ENCODE measurements at regions not wholly inside any gene's neighbourhood (a gene's known extent, or its start where the extent isn't known, plus 50 kb on each side); places are given as distances from the start of the nearest gene placed in this dataset.

DNA sequence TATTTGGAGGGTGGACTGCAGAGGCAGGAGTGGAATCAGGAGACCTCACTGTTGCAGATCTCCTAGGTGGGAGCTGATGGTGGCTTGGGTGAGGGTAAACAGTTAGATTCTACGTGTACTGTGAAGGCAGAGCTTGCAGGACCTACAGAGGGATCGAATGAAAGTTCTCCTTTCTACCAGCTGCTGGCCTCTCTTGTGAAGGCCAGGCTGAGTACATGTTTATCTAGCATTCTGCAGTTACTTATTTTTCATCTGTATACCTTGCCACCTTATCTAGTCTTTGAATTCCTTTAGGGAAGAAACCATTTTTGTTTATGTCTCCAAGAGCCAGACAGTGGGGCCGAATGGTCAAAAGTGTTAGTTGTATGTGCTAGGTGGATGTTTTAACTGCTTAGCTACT lies 57.6 kb downstream of the PTTG1 start:
- H3K4me3 ChIP-seq (ENCODE audit: low read depth in 1 of 2, low read length in 1 of 2): no peak overlapping the region
- no peak overlapping the region for H3K27ac ChIP-seq
- TF ChIP-seq, protein P1, sequence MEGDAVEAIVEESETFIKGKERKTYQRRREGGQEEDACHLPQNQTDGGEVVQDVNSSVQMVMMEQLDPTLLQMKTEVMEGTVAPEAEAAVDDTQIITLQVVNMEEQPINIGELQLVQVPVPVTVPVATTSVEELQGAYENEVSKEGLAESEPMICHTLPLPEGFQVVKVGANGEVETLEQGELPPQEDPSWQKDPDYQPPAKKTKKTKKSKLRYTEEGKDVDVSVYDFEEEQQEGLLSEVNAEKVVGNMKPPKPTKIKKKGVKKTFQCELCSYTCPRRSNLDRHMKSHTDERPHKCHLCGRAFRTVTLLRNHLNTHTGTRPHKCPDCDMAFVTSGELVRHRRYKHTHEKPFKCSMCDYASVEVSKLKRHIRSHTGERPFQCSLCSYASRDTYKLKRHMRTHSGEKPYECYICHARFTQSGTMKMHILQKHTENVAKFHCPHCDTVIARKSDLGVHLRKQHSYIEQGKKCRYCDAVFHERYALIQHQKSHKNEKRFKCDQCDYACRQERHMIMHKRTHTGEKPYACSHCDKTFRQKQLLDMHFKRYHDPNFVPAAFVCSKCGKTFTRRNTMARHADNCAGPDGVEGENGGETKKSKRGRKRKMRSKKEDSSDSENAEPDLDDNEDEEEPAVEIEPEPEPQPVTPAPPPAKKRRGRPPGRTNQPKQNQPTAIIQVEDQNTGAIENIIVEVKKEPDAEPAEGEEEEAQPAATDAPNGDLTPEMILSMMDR (IDR thresholded peaks at IDR 0.05): no peak
- H3K27me3 ChIP-seq: no peaks in the 10 kb centered on the region
- no peaks in the 10 kb centered on the region for H3K36me3 ChIP-seq
- no peaks in the 10 kb centered on the region for H3K9me3 ChIP-seq
- no peaks in the 10 kb centered on the region for H3K4me1 ChIP-seq (ENCODE audit: control insufficient read depth in 1 of 2, insufficient read depth in 1 of 2, low read depth in 1 of 2, low read length in 1 of 2)

DNA sequence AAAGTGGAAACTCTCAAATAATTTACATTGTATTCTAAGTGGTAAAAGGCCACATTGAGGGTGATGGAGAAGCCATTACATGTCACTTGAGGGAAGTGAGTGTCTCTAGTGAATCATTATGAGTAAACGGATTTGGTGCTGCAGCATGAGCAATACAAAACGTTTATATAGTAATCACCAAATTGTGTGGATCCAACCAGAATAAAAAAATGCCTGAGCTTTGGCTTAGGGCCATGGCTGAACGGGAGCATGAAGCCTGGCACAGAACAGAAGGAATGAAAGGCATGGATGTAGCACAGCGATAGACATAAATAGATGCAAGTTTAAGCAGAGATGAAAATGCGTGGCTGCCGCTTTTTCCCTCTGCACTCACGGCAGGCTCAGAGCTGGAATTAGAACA lies 58.3 kb downstream of the PTTG1 start:
- Histone ChIP-seq H3K36me3 (no peaks in the 10 kb centered on the region), H3K4me3 (ENCODE audit: low read depth in 1 of 2, low read length in 1 of 2) (no peak overlapping the region), H3K27me3 (no peaks in the 10 kb centered on the region), H3K9me3 (no peaks in the 10 kb centered on the region), H3K4me1 (ENCODE audit: control insufficient read depth in 1 of 2, insufficient read depth in 1 of 2, low read depth in 1 of 2, low read length in 1 of 2) (no peaks in the 10 kb centered on the region), H3K27ac (no peak overlapping the region)
- TF ChIP-seq, protein P1 (IDR thresholded peaks at IDR 0.05): no peak

DNA sequence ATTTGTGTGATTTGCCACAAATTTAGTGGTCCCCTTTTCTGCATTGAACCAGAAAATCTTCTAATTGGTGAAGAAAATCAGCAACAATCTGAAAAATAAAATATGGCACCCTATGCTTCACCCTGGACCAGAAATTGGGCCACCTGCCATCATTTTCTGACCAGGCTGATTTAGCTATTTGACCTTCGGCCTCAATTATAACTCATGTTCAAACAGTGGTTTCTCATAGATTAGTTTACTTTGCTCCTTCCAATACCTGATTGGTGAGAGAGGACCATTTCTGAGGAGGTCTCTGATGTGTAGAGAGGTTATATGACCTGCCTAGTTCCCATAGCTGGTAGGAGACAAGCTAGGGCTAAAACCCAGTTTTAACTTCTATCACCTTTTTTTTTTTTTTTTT lies 59.0 kb downstream of the PTTG1 start:
- Histone ChIP-seq H3K4me3 (ENCODE audit: low read depth in 1 of 2, low read length in 1 of 2) (no peak overlapping the region), H3K27ac (no peak overlapping the region), H3K27me3 (no peaks in the 10 kb centered on the region), H3K4me1 (ENCODE audit: control insufficient read depth in 1 of 2, insufficient read depth in 1 of 2, low read depth in 1 of 2, low read length in 1 of 2) (no peaks in the 10 kb centered on the region), H3K36me3 (no peaks in the 10 kb centered on the region), H3K9me3 (no peaks in the 10 kb centered on the region)
- TF ChIP-seq, protein P1 (IDR thresholded peaks at IDR 0.05): no peak

DNA sequence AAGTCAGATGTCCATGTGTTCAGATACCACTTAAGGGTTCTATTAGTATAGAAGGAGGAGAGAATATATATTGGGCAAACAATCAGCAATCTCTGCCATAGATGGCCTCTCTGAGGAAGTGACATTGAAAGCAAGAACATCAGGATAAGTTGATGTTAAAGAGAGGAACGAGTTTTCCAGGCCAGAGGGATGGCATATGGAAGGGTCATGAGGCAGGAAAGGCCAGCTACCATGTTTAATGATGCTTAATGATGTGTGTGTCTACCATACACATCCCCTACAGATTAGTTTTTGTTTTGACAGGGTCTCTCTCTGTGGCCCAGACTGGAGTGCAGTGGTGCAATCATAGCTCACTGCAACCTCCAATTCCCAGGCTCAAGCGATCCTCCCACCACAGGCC lies 63.0 kb downstream of the PTTG1 start:
- TF ChIP-seq, protein P1 (IDR thresholded peaks at IDR 0.05): no peak
- Histone ChIP-seq H3K4me3 (ENCODE audit: low read depth in 1 of 2, low read length in 1 of 2) (no peak overlapping the region), H3K27ac (no peak overlapping the region), H3K36me3 (no peaks in the 10 kb centered on the region), H3K9me3 (no peaks in the 10 kb centered on the region), H3K27me3 (no peaks in the 10 kb centered on the region), H3K4me1 (ENCODE audit: control insufficient read depth in 1 of 2, insufficient read depth in 1 of 2, low read depth in 1 of 2, low read length in 1 of 2) (no peaks in the 10 kb centered on the region)

GRCh38 chr5:160485364-160485969 lies 63.8 kb downstream of the PTTG1 start:
- Histone ChIP-seq H3K27ac (no peak overlapping the region), H3K36me3 (no peaks in the 10 kb centered on the region), H3K27me3 (no peaks in the 10 kb centered on the region), H3K4me1 (ENCODE audit: control insufficient read depth in 1 of 2, insufficient read depth in 1 of 2, low read depth in 1 of 2, low read length in 1 of 2) (no peaks in the 10 kb centered on the region), H3K4me3 (ENCODE audit: low read depth in 1 of 2, low read length in 1 of 2) (no peak overlapping the region), H3K9me3 (no peaks in the 10 kb centered on the region)
- TF ChIP-seq, protein P1 (IDR thresholded peaks at IDR 0.05): no peak

- Histone ChIP-seq H3K4me1 (ENCODE audit: control insufficient read depth in 1 of 2, insufficient read depth in 1 of 2, low read depth in 1 of 2, low read length in 1 of 2) (no peaks in the 10 kb centered on the region), H3K27ac (no peak overlapping the region), H3K36me3 (no peaks in the 10 kb centered on the region), H3K4me3 (ENCODE audit: low read depth in 1 of 2, low read length in 1 of 2) (no peak overlapping the region), H3K9me3 (no peaks in the 10 kb centered on the region), H3K27me3 (no peaks in the 10 kb centered on the region)
- TF ChIP-seq, protein P1 (IDR thresholded peaks at IDR 0.05): no peak
These were observed 64.9 kb downstream of the PTTG1 start for GRCh38 chr5:160486573-160486972.
